ENCODE measurements at regions not wholly inside any gene's neighbourhood (a gene's known extent, or its start where the extent isn't known, plus 50 kb on each side); places are given as distances from the start of the nearest gene placed in this dataset.

DNA sequence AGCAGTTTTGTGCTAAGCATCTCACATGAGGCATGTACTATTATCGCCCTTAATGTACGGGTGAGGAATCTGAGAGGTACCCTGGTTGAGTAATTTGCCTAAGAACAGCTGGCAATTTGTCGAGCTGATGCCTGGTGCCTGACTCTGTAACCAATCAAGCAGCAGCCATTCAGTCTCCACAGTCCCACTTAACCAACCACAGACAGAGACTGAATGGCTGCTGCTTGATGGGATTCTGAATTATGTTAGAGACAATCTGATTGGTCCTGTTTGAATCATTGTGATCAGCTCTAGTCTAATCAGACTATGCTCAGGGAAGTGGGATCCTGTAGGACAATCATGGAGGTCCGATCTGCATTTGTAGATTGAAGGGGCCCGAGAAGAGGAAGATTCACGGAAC is 447.0 kb downstream of the SHISA9 start:
- no peaks in the 10 kb centered on the region; a peak in 1 of 4 replicates for H3K9me3 ChIP-seq (ENCODE audit: control insufficient read depth in 1 of 2, insufficient read depth in 1 of 2, low read depth in 1 of 2, low read length in 2 of 2)
- no peaks in the 10 kb centered on the region for H4K20me1 ChIP-seq (ENCODE audit: insufficient read depth)
- H3K27me3 ChIP-seq (ENCODE audit: insufficient read depth, low read length) = no peaks in the 10 kb centered on the region
- BruUV-seq (replicated peaks) = no TSS peak
- no peak overlapping the region for H3K9ac ChIP-seq (ENCODE audit: low read length)
- no peak overlapping the region for H3K4me3 ChIP-seq (replicated peaks in 1 of 2; ENCODE audit: low read depth in 1 of 2, low read length in 2 of 2)
- ChIA-PET POLR2A (no interaction called here), CTCF (no interaction called here), RAD21 (ENCODE audit: low non-redundant PET in 1 of 2, low total read pairs in 2 of 2, uncharacterized antibody in 2 of 2, unreplicated experiment in 2 of 2) (no interaction called here)
- H3K9me2 ChIP-seq (ENCODE audit: insufficient read depth) = no peaks in the 10 kb centered on the region
- ATAC-seq = no peak
- H3K4me2 ChIP-seq (ENCODE audit: low read length) = no peak overlapping the region
- intact Hi-C loops (cut with micrococcal nuclease) = no loop called here
- no peaks in the 10 kb centered on the region for H3K4me1 ChIP-seq (ENCODE audit: control insufficient read depth in 1 of 2, insufficient read depth in 2 of 2, low read length in 2 of 2)
- no peaks in the 10 kb centered on the region for H3K36me3 ChIP-seq (ENCODE audit: control insufficient read depth in 1 of 2, insufficient read depth in 2 of 2, low read length in 2 of 2)
- H2AFZ ChIP-seq (ENCODE audit: low read depth, low read length, poor library complexity, severe bottlenecking) = no peak overlapping the region
- no peak for DNase-seq (ENCODE audit: low read depth, low spot score)
- no peaks in the 10 kb centered on the region for H3K79me2 ChIP-seq (ENCODE audit: insufficient read depth, low read length)
- TF ChIP-seq ATF3 (IDR thresholded peaks at IDR 0.05) (no peak), CTCF (IDR thresholded peaks at IDR 0.05 in 2 of 3, conservative IDR thresholded peaks at IDR 0.05 in 1 of 3; ENCODE audit: borderline replicate concordance in 1 of 3, insufficient read depth in 1 of 3, low read depth in 2 of 3, low read length in 2 of 3) (no peak), CEBPB (IDR thresholded peaks at IDR 0.05; ENCODE audit: low read depth) (no peak), SP1 (IDR thresholded peaks at IDR 0.05; ENCODE audit: low read depth) (no peak), ELF1 (IDR thresholded peaks at IDR 0.05; ENCODE audit: borderline replicate concordance, low read depth) (no peak), CBX3 (IDR thresholded peaks at IDR 0.05; ENCODE audit: low read depth) (no peak), RAD21 (IDR thresholded peaks at IDR 0.05; ENCODE audit: low read depth) (no peak), MAX (IDR thresholded peaks at IDR 0.05) (no peak), ZNF274 (IDR thresholded peaks at IDR 0.05; ENCODE audit: low read depth, low read length) (no peak), POLR2AphosphoS5 (IDR thresholded peaks at IDR 0.05; ENCODE audit: low read depth, low read length) (no peak), EGR1 (IDR thresholded peaks at IDR 0.05; ENCODE audit: low read depth) (no peak), ZFX (IDR thresholded peaks at IDR 0.05) (no peak), POLR2A (IDR thresholded peaks at IDR 0.05; ENCODE audit: borderline replicate concordance, extremely low read depth, insufficient read depth, insufficient read length) (no peak), JUND (IDR thresholded peaks at IDR 0.05) (no peak), SRF (IDR thresholded peaks at IDR 0.05; ENCODE audit: low read depth) (no peak), EZH2phosphoT487 (IDR thresholded peaks at IDR 0.05; ENCODE audit: borderline replicate concordance) (no peak), EZH2 (IDR thresholded peaks at IDR 0.05) (no peak), YY1 (IDR thresholded peaks at IDR 0.05; ENCODE audit: extremely low read depth, insufficient replicate concordance, low read depth, low read length) (no peak)
- TF ChIP-seq, protein P1, sequence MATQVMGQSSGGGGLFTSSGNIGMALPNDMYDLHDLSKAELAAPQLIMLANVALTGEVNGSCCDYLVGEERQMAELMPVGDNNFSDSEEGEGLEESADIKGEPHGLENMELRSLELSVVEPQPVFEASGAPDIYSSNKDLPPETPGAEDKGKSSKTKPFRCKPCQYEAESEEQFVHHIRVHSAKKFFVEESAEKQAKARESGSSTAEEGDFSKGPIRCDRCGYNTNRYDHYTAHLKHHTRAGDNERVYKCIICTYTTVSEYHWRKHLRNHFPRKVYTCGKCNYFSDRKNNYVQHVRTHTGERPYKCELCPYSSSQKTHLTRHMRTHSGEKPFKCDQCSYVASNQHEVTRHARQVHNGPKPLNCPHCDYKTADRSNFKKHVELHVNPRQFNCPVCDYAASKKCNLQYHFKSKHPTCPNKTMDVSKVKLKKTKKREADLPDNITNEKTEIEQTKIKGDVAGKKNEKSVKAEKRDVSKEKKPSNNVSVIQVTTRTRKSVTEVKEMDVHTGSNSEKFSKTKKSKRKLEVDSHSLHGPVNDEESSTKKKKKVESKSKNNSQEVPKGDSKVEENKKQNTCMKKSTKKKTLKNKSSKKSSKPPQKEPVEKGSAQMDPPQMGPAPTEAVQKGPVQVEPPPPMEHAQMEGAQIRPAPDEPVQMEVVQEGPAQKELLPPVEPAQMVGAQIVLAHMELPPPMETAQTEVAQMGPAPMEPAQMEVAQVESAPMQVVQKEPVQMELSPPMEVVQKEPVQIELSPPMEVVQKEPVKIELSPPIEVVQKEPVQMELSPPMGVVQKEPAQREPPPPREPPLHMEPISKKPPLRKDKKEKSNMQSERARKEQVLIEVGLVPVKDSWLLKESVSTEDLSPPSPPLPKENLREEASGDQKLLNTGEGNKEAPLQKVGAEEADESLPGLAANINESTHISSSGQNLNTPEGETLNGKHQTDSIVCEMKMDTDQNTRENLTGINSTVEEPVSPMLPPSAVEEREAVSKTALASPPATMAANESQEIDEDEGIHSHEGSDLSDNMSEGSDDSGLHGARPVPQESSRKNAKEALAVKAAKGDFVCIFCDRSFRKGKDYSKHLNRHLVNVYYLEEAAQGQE (IDR thresholded peaks at IDR 0.05; ENCODE audit: low read depth) = no peak
- H3K27ac ChIP-seq (ENCODE audit: low read depth, low read length) = no peak overlapping the region
